SU-DHL-6 (cell line): ENCODE measurements at regions not wholly inside any gene's neighbourhood (a gene's known extent, or its start where the extent isn't known, plus 50 kb on each side); places are given as distances from the start of the nearest gene placed in this dataset.

Experiments
- CTCF ChIP-seq: fragments of 200-600 bp; sonication (generic); IDR thresholded peaks from one replicate; pipeline ENCODE4 v1.5.1; 2017; ENCODE audit warnings: antibody characterized with exemption, mild to moderate bottlenecking, low read length, moderate library complexity; ENCODE audit not compliant: insufficient read depth, poor library complexity, severe bottlenecking
- EZH2phosphoT487 ChIP-seq: fragments of 200-600 bp; sonication (generic), shearing (Covaris generic); conservative IDR thresholded peaks from 2 replicates; pipeline ENCODE4 v1.6.1; 2018; ENCODE audit warnings: mild to moderate bottlenecking, antibody characterized with exemption, low read length, moderate library complexity, mixed read lengths

- TF ChIP-seq CTCF (no peak), EZH2phosphoT487 (no peak)
Observed at GRCh38 chr18:73579698-73580097, 567.9 kb downstream of the FBXO15 start.
